Prostate gland (tissue), 2 donors: ENCODE measurements at regions not wholly inside any gene's neighbourhood (a gene's known extent, or its start where the extent isn't known, plus 50 kb on each side); places are given as distances from the start of the nearest gene placed in this dataset.
A peak's percentile ranks its signal among the peaks of the same experiment; 100 is the strongest.
"Not testable (repeated sequence)": the region's sequence is repeated elsewhere in the genome, so short reads cannot be mapped to it uniquely, and the experiment has no call there.

Experiments used
- DNase-seq: peaks from one replicate; pipeline ENCODE4 v3.0.0-alpha.2; 2019; ENCODE audit warnings: low spot score
- H3K27ac ChIP-seq, 2 donors: fragments of 200-600 bp; sonication (generic); 2 replicates each; pipeline ENCODE4 v1.5.1; 2017 to 2019
- H3K27me3 ChIP-seq: fragments of 200-600 bp; sonication (generic); replicated peaks from 2 replicates; pipeline ENCODE4 v1.5.1; 2019; ENCODE audit not compliant: insufficient read depth
- H3K36me3 ChIP-seq, 2 donors: fragments of 200-600 bp; sonication (generic); 1 replicate in 1 of 2; 2 replicates in 1 of 2; pipeline versions ENCODE4 v1.5.1 to v1.8.1; 2017 to 2019
- H3K4me1 ChIP-seq: fragments of 200-600 bp; sonication (generic); replicated peaks from 2 replicates; pipeline ENCODE4 v1.5.1; 2019
- H3K4me3 ChIP-seq, 2 donors: fragments of 200-600 bp; sonication (generic); 2 replicates each; pipeline ENCODE4 v1.5.1; 2017 to 2019
- H3K9me3 ChIP-seq: fragments of 200-600 bp; sonication (generic); 2 replicates; pipeline ENCODE4 v1.5.1; 2017
- POLR2A ChIP-seq: fragments of 450-650 bp; IDR thresholded peaks from one replicate; pipeline ENCODE4 v1.6.1; 2016; ENCODE audit warnings: antibody characterized with exemption, mild to moderate bottlenecking
- POLR2AphosphoS5 ChIP-seq: sonication (generic); formaldehyde crosslinking; IDR thresholded peaks from one replicate; pipeline ENCODE4 v1.6.1; 2017; ENCODE audit warnings: antibody characterized with exemption
- WGBS: methylation state at CpG from one replicate; pipeline ENCODE4 v1.1.5; 2018; 5-methylcytosine and 5-hydroxymethylcytosine counted together
- intact Hi-C: fragments of 100-400 bp; cut with DNase I; formaldehyde crosslinking; loops from one replicate; pipeline ENCODE4 v1.14.2; 2022
- TF ChIP-seq, protein P1 (sequence below), 4 experiments: fragments of 200-600 bp in 2 of 4; fragments of 450-650 bp in 2 of 4; sonication (generic) in 2 of 4; IDR thresholded peaks; 1 replicate in 3 of 4; 2 replicates in 1 of 4; pipeline ENCODE4 v1.5.1; 2016 to 2019; ENCODE audit warnings: antibody characterized with exemption in 4 of 4, mild to moderate bottlenecking in 2 of 4, moderate library complexity in 2 of 4

DNA sequence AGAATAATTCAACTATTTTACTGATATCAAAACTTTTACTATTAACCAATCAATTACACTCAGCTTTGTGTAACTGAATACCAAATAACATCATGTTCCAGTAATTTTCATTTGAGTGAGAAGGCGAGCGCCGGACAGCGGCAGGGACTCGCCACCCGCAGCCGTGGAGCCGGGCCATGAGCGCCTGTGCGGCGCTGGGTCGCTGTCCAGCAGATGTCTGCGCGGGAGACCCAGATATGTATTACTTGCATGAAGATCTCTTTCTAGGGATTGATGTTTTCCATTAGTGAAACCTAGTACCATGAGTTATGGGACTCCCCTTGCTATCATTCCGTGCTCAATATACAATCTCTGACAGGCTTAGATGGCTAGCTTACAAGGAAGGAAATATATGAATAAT is 245.1 kb upstream of the PRSS16 start:
- TF ChIP-seq POLR2AphosphoS5 (no peak), POLR2A (no peak)
- TF ChIP-seq, protein P1, sequence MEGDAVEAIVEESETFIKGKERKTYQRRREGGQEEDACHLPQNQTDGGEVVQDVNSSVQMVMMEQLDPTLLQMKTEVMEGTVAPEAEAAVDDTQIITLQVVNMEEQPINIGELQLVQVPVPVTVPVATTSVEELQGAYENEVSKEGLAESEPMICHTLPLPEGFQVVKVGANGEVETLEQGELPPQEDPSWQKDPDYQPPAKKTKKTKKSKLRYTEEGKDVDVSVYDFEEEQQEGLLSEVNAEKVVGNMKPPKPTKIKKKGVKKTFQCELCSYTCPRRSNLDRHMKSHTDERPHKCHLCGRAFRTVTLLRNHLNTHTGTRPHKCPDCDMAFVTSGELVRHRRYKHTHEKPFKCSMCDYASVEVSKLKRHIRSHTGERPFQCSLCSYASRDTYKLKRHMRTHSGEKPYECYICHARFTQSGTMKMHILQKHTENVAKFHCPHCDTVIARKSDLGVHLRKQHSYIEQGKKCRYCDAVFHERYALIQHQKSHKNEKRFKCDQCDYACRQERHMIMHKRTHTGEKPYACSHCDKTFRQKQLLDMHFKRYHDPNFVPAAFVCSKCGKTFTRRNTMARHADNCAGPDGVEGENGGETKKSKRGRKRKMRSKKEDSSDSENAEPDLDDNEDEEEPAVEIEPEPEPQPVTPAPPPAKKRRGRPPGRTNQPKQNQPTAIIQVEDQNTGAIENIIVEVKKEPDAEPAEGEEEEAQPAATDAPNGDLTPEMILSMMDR (IDR thresholded peaks at IDR 0.05), result no peak
- Histone ChIP-seq H3K27me3 (no peaks in the 10 kb centered on the region), H3K27ac (no peak overlapping the region), H3K9me3 (no peaks in the 10 kb centered on the region), H3K4me3 (no peak overlapping the region), H3K36me3 (no peaks in the 10 kb centered on the region), H3K4me1 (no peaks in the 10 kb centered on the region)
- intact Hi-C loops, result no loop called here
- WGBS, result 91% methylated on average over 15 of the region's 15 CpGs
- DNase-seq, result no peak

DNA sequence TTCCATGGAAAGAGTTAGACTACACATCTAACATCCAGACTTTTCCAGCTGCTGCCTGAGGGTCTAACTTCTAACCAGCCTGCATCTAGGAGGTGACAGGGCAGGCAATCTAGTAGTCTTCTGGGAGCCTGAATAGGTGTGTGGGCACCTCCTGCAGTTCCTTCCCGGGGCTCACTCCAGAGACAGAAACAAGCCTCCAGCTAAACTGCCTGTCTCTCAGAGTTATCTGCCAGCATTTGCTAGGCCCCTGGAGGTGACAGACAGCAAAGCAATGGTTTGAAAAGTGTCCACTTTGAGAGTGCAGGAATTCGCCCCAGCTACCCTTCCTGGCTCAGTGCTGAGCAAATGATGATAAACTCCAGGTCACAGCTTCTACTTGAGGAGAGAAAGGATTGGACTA is 240.5 kb upstream of the PRSS16 start:
- Histone ChIP-seq H3K27me3 (no peaks in the 10 kb centered on the region), H3K27ac (no peak overlapping the region), H3K36me3 (no peaks in the 10 kb centered on the region), H3K4me1 (no peaks in the 10 kb centered on the region), H3K9me3 (no peaks in the 10 kb centered on the region), H3K4me3 (no peak overlapping the region)
- intact Hi-C loops, result no loop called here
- WGBS, result 45% methylated on average over 2 of the region's 2 CpGs
- TF ChIP-seq POLR2AphosphoS5 (no peak), POLR2A (no peak)
- TF ChIP-seq, protein P1 (IDR thresholded peaks at IDR 0.05), result no peak
- no peak for DNase-seq

- H3K9me3 ChIP-seq, H3K36me3 ChIP-seq, intact Hi-C loops, H3K27ac ChIP-seq, H3K4me3 ChIP-seq, DNase-seq, H3K4me1 ChIP-seq, H3K27me3 ChIP-seq: not testable (repeated sequence)
- WGBS, result 94% methylated on average over 10 of the region's 10 CpGs
Observed at GRCh38 chr6:27008613-27009012, 238.9 kb upstream of the PRSS16 start.

DNA sequence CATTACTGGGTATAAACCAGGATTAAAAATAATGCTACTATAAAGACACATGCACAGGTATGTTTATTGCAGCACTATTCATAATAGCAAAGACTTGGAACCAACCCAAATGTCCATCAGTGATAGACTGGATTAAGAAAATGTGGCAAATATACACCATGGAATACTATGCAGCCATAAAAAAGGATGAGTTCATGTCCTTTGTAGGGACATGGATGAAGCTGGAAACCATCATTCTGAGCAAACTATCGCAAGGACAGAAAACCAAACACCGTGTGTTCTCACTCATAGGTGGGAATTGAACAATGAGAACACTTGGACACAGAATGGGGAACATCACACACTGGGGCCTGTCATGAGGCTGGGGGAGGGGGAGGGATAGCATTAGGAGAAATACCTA is 233.4 kb upstream of the PRSS16 start:
- H3K4me3 ChIP-seq, H3K27me3 ChIP-seq, H3K36me3 ChIP-seq, intact Hi-C loops, H3K9me3 ChIP-seq, H3K27ac ChIP-seq, H3K4me1 ChIP-seq, DNase-seq: not testable (repeated sequence)
- WGBS, result 95% methylated on average over 2 of the region's 2 CpGs

- Histone ChIP-seq H3K36me3 (no peaks in the 10 kb centered on the region), H3K4me1 (no peaks in the 10 kb centered on the region), H3K9me3 (no peaks in the 10 kb centered on the region), H3K27me3 (no peaks in the 10 kb centered on the region), H3K4me3 (no peak overlapping the region), H3K27ac (no peak overlapping the region)
- DNase-seq, result no peak
- no peak for TF ChIP-seq POLR2A
- intact Hi-C loops, result no loop called here
- 48% methylated on average over 1 of the region's 1 CpG for WGBS
Observed at GRCh38 chr6:27016689-27017088, 230.8 kb upstream of the PRSS16 start.

GRCh38 chr6:27018401-27018800 is 229.1 kb upstream of the PRSS16 start:
- H3K4me3 ChIP-seq, H3K27me3 ChIP-seq, H3K4me1 ChIP-seq, intact Hi-C loops, H3K9me3 ChIP-seq, H3K27ac ChIP-seq, H3K36me3 ChIP-seq, DNase-seq: not testable (repeated sequence)
- 96% methylated on average over 6 of the region's 6 CpGs for WGBS

DNA sequence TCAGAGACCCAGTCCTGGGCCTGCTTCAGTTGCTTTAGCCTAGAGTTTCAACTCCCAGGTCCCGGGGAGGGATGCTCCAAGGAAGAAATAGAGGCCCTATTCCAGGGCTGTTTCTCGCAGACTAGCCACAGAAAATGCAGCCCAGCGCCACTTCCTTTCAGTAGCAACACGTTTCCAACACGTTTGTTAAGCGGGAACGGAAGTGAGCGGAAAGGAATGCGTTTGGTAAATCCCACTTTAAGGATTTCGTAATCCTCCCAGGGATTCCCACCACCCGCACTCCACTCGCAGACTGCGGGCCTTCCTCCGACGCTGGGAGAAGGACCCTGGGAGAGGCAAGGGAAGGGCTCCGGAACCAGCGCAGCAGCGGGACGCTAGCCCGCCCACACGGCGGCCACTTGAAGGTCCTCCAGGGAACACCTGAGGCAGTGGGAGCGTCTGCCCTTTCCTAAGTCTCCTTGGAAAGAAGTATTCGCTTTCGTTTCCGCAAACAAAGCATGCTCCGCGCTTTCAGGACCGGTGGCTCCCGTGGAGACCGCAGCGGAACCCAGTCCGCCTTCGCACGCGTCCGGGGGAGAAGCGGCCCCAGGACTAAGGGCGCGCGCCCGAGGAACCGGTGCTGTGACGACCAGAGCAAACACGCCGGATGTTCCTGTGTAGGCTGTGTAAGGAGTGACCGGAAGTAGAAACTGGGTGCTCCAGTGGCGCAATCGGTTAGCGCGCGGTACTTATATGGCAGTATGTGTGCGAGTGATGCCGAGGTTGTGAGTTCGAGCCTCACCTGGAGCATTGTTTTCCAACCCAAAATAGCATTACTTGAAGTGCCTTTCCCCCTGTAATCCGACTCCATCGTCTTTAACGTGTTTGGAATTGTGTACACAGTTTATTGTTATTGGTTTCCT is 227.6 kb upstream of the PRSS16 start:
- intact Hi-C loops, result no loop called here
- Histone ChIP-seq H3K36me3 (no peaks in the 10 kb centered on the region), H3K27me3 (no peaks in the 10 kb centered on the region), H3K4me3 (peak overlapping the region; percentile 48 to 66), H3K9me3 (no peaks in the 10 kb centered on the region), H3K4me1 (no peaks in the 10 kb centered on the region), H3K27ac (peak overlapping the region; percentile 90 to 94)
- 2% methylated on average over 58 of the region's 58 CpGs for WGBS
- peak; percentile 87 for DNase-seq
- TF ChIP-seq, protein P1 (IDR thresholded peaks at IDR 0.05), result no peak
- TF ChIP-seq POLR2A (peak; percentile 59), POLR2AphosphoS5 (peak; percentile 80)
